AG04450 (cell line): ENCODE measurements at regions not wholly inside any gene's neighbourhood (a gene's known extent, or its start where the extent isn't known, plus 50 kb on each side); places are given as distances from the start of the nearest gene placed in this dataset.

Experiments
- CTCF ChIA-PET: fragments of 300-600, 350-600 bp; formaldehyde crosslinking; extraction: SDS; loops from one replicate; lab custom pipeline; 2022; ENCODE audit warnings: antibody characterized with exemption, inconsistent platforms; lab: Charles Lee
- POLR2A ChIA-PET: fragments of 350-600 bp; formaldehyde crosslinking; extraction: SDS; loops from one replicate; lab custom pipeline; 2021; ENCODE audit warnings: antibody characterized with exemption, inconsistent platforms; lab: Yijun Ruan, JAX
- DNase-seq: peaks from one replicate; pipeline ENCODE4 v3.0.0-alpha.2; 2011; ENCODE audit warnings: low read depth, low spot score
- H3K27ac ChIP-seq: one replicate; pipeline ENCODE4 v1.5.1; 2012; ENCODE audit warnings: low read depth, low read length, control low read depth
- H3K27me3 ChIP-seq: one replicate; pipeline ENCODE4 v1.6.0; 2012; ENCODE audit warnings: low read length; ENCODE audit not compliant: control insufficient read depth, insufficient read depth
- H3K4me3 ChIP-seq: 2 replicates; pipeline ENCODE4 v1.5.1; 2011; ENCODE audit warnings: mild to moderate bottlenecking, low read depth, low read length, control low read depth
- H3K9me3 ChIP-seq: 2 replicates; pipeline ENCODE4 v1.5.1; 2012; ENCODE audit warnings: low read length; ENCODE audit not compliant: control insufficient read depth, insufficient read depth
- CTCF ChIP-seq: IDR thresholded peaks from 2 replicates; pipeline ENCODE4 v1.5.1; 2011; ENCODE audit warnings: low read depth, low read length, control low read depth, inconsistent platforms

GRCh38 chr12:89176676-89177075 is 175.6 kb downstream of the DUSP6 start:
- Histone ChIP-seq H3K27me3 (no peaks in the 10 kb centered on the region), H3K4me3 (no peak overlapping the region), H3K27ac (no peak overlapping the region), H3K9me3 (no peaks in the 10 kb centered on the region)
- CTCF ChIA-PET: no interaction called here
- no peak for DNase-seq
- POLR2A ChIA-PET: no interaction called here
- TF ChIP-seq CTCF: no peak

- ChIA-PET CTCF (interaction anchor here (0.7 kb wide), 1 partner anchor 154 kb away, joined by 3 read pairs; no protein-coding TSS in a partner anchor), POLR2A (no interaction called here)
- Histone ChIP-seq H3K9me3 (no peaks in the 10 kb centered on the region), H3K27ac (no peak overlapping the region), H3K4me3 (no peak overlapping the region), H3K27me3 (no peaks in the 10 kb centered on the region)
- no peak for TF ChIP-seq CTCF
- DNase-seq: no peak
Measured at GRCh38 chr12:89173678-89174077, 178.6 kb downstream of the DUSP6 start.

GRCh38 chr12:89173096-89173495 is 179.2 kb downstream of the DUSP6 start:
- DNase-seq: no peak
- Histone ChIP-seq H3K9me3 (no peaks in the 10 kb centered on the region), H3K4me3 (no peak overlapping the region), H3K27ac (no peak overlapping the region), H3K27me3 (no peaks in the 10 kb centered on the region)
- no peak for TF ChIP-seq CTCF
- ChIA-PET POLR2A (no interaction called here), CTCF (interaction anchor here (0.6 to 0.7 kb wide), 2 partner anchors 154 to 321 kb away, joined by 3 to 5 read pairs; no protein-coding TSS in a partner anchor)

GRCh38 chr12:89172224-89172623 is 180.1 kb downstream of the DUSP6 start:
- H3K9me3 ChIP-seq: no peaks in the 10 kb centered on the region
- TF ChIP-seq CTCF: no peak
- H3K27ac ChIP-seq: no peak overlapping the region
- no peak overlapping the region for H3K4me3 ChIP-seq
- POLR2A ChIA-PET: no interaction called here
- CTCF ChIA-PET: no interaction called here
- no peak for DNase-seq
- no peaks in the 10 kb centered on the region for H3K27me3 ChIP-seq

- H3K9me3 ChIP-seq: no peaks in the 10 kb centered on the region
- ChIA-PET CTCF (no interaction called here), POLR2A (no interaction called here)
- no peak for DNase-seq
- no peaks in the 10 kb centered on the region for H3K27me3 ChIP-seq
- no peak overlapping the region for H3K27ac ChIP-seq
- no peak for TF ChIP-seq CTCF
- H3K4me3 ChIP-seq: no peak overlapping the region
Measured at GRCh38 chr12:89169321-89169720, 183.0 kb downstream of the DUSP6 start.
